B cell (primary cell): ENCODE measurements at regions not wholly inside any gene's neighbourhood (a gene's known extent, or its start where the extent isn't known, plus 50 kb on each side); places are given as distances from the start of the nearest gene placed in this dataset.

ENCODE experiments used
- ATAC-seq: fragments of 200-7000 bp; cut with Tn5 transposase; one replicate; pipeline ENCODE4 v1.10.0; 2021; ENCODE audit warnings: low read depth, mild to moderate bottlenecking, moderate number of reproducible peaks, moderate library complexity
- CTCF ChIA-PET: fragments of 350-600 bp; sonication (Branson Sonifier 250); formaldehyde crosslinking; loops from one replicate; lab custom pipeline; 2021; ENCODE audit warnings: antibody characterized with exemption, inconsistent platforms; lab: Charles Lee
- POLR2A ChIA-PET: fragments of 350-600 bp; sonication (Branson Sonifier 250); formaldehyde crosslinking; loops from one replicate; lab custom pipeline; 2021; ENCODE audit warnings: antibody characterized with exemption; lab: Charles Lee
- DNase-seq: peaks from one replicate; pipeline ENCODE4 v3.0.0; 2013
- H2AFZ ChIP-seq: 2 replicates; pipeline ENCODE4 v1.6.1; 2012; ENCODE audit warnings: mild to moderate bottlenecking, low read depth, low read length; ENCODE audit not compliant: insufficient read depth, poor library complexity, severe bottlenecking
- H3K27ac ChIP-seq, 2 donors: 1 replicate in 1 of 2; 2 replicates in 1 of 2; pipeline ENCODE4 v1.5.1; 2012 to 2013; ENCODE audit warnings: low read length in 2 of 2, mild to moderate bottlenecking in 2 of 2, moderate library complexity in 1 of 2
- H3K27me3 ChIP-seq, 4 experiments: fragments of 200-600 bp in 1 of 4; sonication (generic) in 1 of 4; replicated peaks in 1 of 4; 1 replicate in 2 of 4; 2 replicates in 2 of 4; pipeline versions ENCODE4 v1.6.1 to v1.7.0; 2013 to 2016; ENCODE audit warnings: low read length in 3 of 4, mild to moderate bottlenecking in 2 of 4, mixed read lengths in 1 of 4, moderate library complexity in 1 of 4; ENCODE audit not compliant: insufficient read depth in 4 of 4, control insufficient read depth in 3 of 4; ENCODE audit errors: control extremely low read depth in 1 of 4
- H3K36me3 ChIP-seq, 2 experiments: replicated peaks in 1 of 2; 1 replicate in 1 of 2; 2 replicates in 1 of 2; pipeline versions ENCODE4 v1.6.1 to v1.7.1; 2013; ENCODE audit warnings: low read length in 1 of 2; ENCODE audit not compliant: insufficient read depth in 2 of 2, control insufficient read depth in 1 of 2; ENCODE audit errors: control extremely low read depth in 1 of 2, extremely low read depth in 1 of 2
- H3K4me1 ChIP-seq, 2 donors: fragments of 200-600 bp in 1 of 2; sonication (generic) in 1 of 2; 1 replicate in 1 of 2; 2 replicates in 1 of 2; pipeline versions ENCODE4 v1.5.1 to v1.6.1; 2013 to 2017; ENCODE audit warnings: low read length in 2 of 2; ENCODE audit not compliant: control insufficient read depth in 2 of 2, insufficient read depth in 2 of 2
- H3K4me2 ChIP-seq: replicated peaks from 2 replicates; pipeline ENCODE3; 2012; ENCODE audit warnings: mild to moderate bottlenecking, low read depth, low read length; ENCODE audit not compliant: poor library complexity, severe bottlenecking
- H3K4me3 ChIP-seq, 5 experiments: fragments of 200-600 bp in 1 of 5; sonication (generic) in 1 of 5; 1 replicate in 3 of 5; 2 replicates in 2 of 5; pipeline versions ENCODE4 v1.5.1 to v1.7.0; 2011 to 2016; ENCODE audit warnings: low read length in 4 of 5, mild to moderate bottlenecking in 4 of 5, low read depth in 2 of 5, control low read depth in 1 of 5, moderate library complexity in 1 of 5; ENCODE audit not compliant: insufficient read depth in 1 of 5; ENCODE audit errors: control extremely low read depth in 1 of 5, extremely low read depth in 1 of 5
- H3K79me2 ChIP-seq: fragments of 200-600 bp; sonication (generic); one replicate; pipeline ENCODE4 v1.6.0; 2016; ENCODE audit warnings: low read length; ENCODE audit not compliant: control insufficient read depth, insufficient read depth
- H3K9ac ChIP-seq: fragments of 200-600 bp; sonication (generic); 2 replicates; pipeline ENCODE4 v1.6.1; 2017; ENCODE audit warnings: mild to moderate bottlenecking, low read length, moderate library complexity
- H3K9me3 ChIP-seq, 3 donors: one replicate each; pipeline versions ENCODE4 v1.6.1 to v1.7.1; 2013; ENCODE audit warnings: low read length in 2 of 3; ENCODE audit not compliant: control insufficient read depth in 2 of 3, insufficient read depth in 1 of 3; ENCODE audit errors: control extremely low read depth in 1 of 3
- H4K20me1 ChIP-seq: 2 replicates; pipeline ENCODE4 v1.6.0; 2012; ENCODE audit warnings: mild to moderate bottlenecking, low read length; ENCODE audit not compliant: insufficient read depth, control insufficient read depth, poor library complexity, severe bottlenecking
- H3K27ac Mint-ChIP-seq: one replicate; pipeline ENCODE4 v1.8.0; 2021; ENCODE audit warnings: mixed read lengths
- H3K27me3 Mint-ChIP-seq: one replicate; pipeline ENCODE4 v1.8.0; 2021; ENCODE audit warnings: mixed read lengths
- H3K4me1 Mint-ChIP-seq: one replicate; pipeline ENCODE4 v1.8.0; 2021; ENCODE audit warnings: mixed read lengths
- H3K4me3 Mint-ChIP-seq: one replicate; pipeline ENCODE4 v1.8.0; 2021; ENCODE audit warnings: mixed read lengths
- H3K9me3 Mint-ChIP-seq: one replicate; pipeline ENCODE4 v1.8.0; 2022; ENCODE audit warnings: mixed read lengths; ENCODE audit not compliant: insufficient read depth
- EZH2 ChIP-seq: IDR thresholded peaks from 2 replicates; pipeline ENCODE4 v1.6.1; 2012; ENCODE audit warnings: borderline replicate concordance, low read depth, mild to moderate bottlenecking, moderate library complexity, low read length; ENCODE audit not compliant: insufficient read depth, poor library complexity, severe bottlenecking
- WGBS: methylation state at CpG from one replicate; pipeline ENCODE4 v1.1.5; 2013; ENCODE audit warnings: missing lambda C conversion rate; ENCODE audit not compliant: insufficient coverage; 5-methylcytosine and 5-hydroxymethylcytosine counted together
- intact Hi-C: fragments of 100-400 bp; cut with micrococcal nuclease; formaldehyde crosslinking; loops from one replicate; pipeline ENCODE4 v1.10.0; 2022
- TF ChIP-seq, protein P1 (sequence below): fragments of 200-600 bp; IDR thresholded peaks from one replicate; pipeline ENCODE4 v1.8.0; 2022; ENCODE audit warnings: antibody characterized with exemption, mild to moderate bottlenecking

DNA sequence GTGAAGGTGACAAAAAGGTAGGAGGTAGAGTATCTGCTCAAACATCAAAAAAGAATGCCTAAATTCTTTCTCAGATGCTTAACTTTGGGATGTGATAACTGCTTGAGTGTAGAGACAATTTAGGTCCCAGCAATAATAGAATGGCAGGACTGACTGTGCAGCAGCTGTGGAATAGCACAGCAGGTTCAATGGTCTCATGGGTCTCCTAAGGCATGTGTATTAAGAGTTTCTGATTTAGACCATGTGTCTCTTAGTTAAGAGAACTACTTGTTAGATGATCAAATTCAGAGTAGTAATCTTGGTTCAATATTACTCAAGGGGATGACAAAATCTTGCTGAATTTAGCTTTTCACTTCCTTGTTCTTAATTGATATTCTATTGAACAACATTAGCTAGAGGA, 72.0 kb downstream of the ALX1 start:
- CTCF ChIA-PET = no interaction called here
- POLR2A ChIA-PET = no interaction called here
- Histone ChIP-seq H2AFZ (no peak overlapping the region), H3K4me1 (no peaks in the 10 kb centered on the region), H3K27ac (no peak overlapping the region), H4K20me1 (no peaks in the 10 kb centered on the region), H3K36me3 (no peaks in the 10 kb centered on the region), H3K4me2 (no peak overlapping the region), H3K27me3 (no peaks in the 10 kb centered on the region), H3K79me2 (no peaks in the 10 kb centered on the region), H3K4me3 (no peak overlapping the region), H3K9ac (no peak overlapping the region), H3K9me3 (no peaks in the 10 kb centered on the region)
- H3K27ac Mint-ChIP-seq = no peak overlapping the region
- H3K4me3 Mint-ChIP-seq = no peak overlapping the region
- intact Hi-C loops = no loop called here
- peaks cover 2% of the 10 kb centered on the region for H3K9me3 Mint-ChIP-seq
- DNase-seq (no peak), ATAC-seq (no peak)
- H3K4me1 Mint-ChIP-seq = no peaks in the 10 kb centered on the region
- H3K27me3 Mint-ChIP-seq = no peaks in the 10 kb centered on the region
- TF ChIP-seq, protein P1, sequence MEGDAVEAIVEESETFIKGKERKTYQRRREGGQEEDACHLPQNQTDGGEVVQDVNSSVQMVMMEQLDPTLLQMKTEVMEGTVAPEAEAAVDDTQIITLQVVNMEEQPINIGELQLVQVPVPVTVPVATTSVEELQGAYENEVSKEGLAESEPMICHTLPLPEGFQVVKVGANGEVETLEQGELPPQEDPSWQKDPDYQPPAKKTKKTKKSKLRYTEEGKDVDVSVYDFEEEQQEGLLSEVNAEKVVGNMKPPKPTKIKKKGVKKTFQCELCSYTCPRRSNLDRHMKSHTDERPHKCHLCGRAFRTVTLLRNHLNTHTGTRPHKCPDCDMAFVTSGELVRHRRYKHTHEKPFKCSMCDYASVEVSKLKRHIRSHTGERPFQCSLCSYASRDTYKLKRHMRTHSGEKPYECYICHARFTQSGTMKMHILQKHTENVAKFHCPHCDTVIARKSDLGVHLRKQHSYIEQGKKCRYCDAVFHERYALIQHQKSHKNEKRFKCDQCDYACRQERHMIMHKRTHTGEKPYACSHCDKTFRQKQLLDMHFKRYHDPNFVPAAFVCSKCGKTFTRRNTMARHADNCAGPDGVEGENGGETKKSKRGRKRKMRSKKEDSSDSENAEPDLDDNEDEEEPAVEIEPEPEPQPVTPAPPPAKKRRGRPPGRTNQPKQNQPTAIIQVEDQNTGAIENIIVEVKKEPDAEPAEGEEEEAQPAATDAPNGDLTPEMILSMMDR = no peak
- TF ChIP-seq EZH2 = no peak

DNA sequence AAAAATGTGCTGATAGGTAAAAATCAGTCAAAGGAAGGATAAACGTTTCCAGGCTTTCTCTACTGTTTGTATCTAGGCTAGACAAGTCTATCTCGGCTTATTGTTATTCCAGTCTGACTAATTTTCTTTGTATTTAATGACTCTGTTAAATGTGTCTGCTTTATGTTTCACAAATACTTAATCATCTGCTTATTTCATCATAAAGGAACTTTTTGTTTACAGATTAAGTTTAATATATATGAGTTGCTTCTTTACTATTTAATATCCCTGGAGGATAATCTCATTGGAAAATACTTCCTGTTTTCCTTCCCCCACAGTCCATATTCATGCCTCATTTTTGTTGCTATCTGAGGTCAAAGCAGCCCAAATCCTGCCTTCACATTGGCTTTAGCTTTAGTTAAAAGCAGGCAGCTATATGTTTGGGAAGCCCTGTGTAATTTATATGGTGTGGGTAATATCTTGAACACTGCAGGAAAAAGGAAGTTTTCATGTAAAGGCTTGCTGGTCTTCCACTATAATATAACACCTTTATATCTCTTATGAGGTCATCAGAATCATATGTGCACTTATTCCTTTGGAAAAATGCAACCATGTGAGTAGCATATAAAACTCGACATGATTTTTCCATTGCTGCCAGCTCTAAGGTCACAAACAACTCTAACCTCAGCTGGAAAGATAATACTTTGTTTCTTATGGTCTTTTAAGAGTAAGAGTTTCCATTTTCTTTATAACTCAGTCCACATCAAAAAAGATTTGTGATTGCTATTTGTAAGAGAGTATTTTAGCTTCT, 76.8 kb downstream of the ALX1 start:
- H3K27me3 Mint-ChIP-seq = no peaks in the 10 kb centered on the region
- H3K9me3 Mint-ChIP-seq = no peaks in the 10 kb centered on the region
- DNase-seq (no peak), ATAC-seq (no peak)
- Histone ChIP-seq H3K4me2 (no peak overlapping the region), H3K27ac (no peak overlapping the region), H3K27me3 (no peaks in the 10 kb centered on the region), H3K9me3 (no peaks in the 10 kb centered on the region), H2AFZ (no peak overlapping the region), H3K4me1 (no peaks in the 10 kb centered on the region), H3K79me2 (no peaks in the 10 kb centered on the region), H3K4me3 (no peak overlapping the region), H3K36me3 (no peaks in the 10 kb centered on the region), H4K20me1 (no peaks in the 10 kb centered on the region), H3K9ac (no peak overlapping the region)
- TF ChIP-seq EZH2 = no peak
- TF ChIP-seq, protein P1 = no peak
- ChIA-PET POLR2A (no interaction called here), CTCF (interaction anchor here (1.0 kb wide), 1 partner anchor 19 kb away, joined by 3 read pairs; no protein-coding TSS in a partner anchor)
- WGBS = no CpG with 5 or more reads among the region's 3 CpGs
- H3K27ac Mint-ChIP-seq = no peak overlapping the region
- H3K4me1 Mint-ChIP-seq = no peaks in the 10 kb centered on the region
- H3K4me3 Mint-ChIP-seq = no peak overlapping the region
- intact Hi-C loops = no loop called here
